Astrocyte (in vitro differentiated cells and primary cell): ENCODE measurements at regions not wholly inside any gene's neighbourhood (a gene's known extent, or its start where the extent isn't known, plus 50 kb on each side); places are given as distances from the start of the nearest gene placed in this dataset.

Source experiments
- DNase-seq: peaks from one replicate; pipeline ENCODE4 v3.0.0-alpha.2; 2010; ENCODE audit warnings: low read depth
- FAIRE-seq: peaks from 2 replicates; lab custom pipeline; 2011; peaks lifted over from hg19 to GRCh38; lab: Jason Lieb, UNC
- H2AFZ ChIP-seq: 2 replicates; pipeline ENCODE4 v1.6.0; 2012; ENCODE audit warnings: low read depth, low read length, inconsistent platforms
- H3K27ac ChIP-seq: 2 replicates; pipeline ENCODE4 v1.5.1; 2011; ENCODE audit warnings: low read depth, low read length, inconsistent platforms
- H3K27me3 ChIP-seq: 2 replicates; pipeline ENCODE4 v1.6.0; 2011; ENCODE audit warnings: low read length, inconsistent platforms; ENCODE audit not compliant: insufficient read depth
- H3K36me3 ChIP-seq: 2 replicates; pipeline ENCODE4 v1.5.1; 2011; ENCODE audit warnings: low read length, inconsistent platforms; ENCODE audit not compliant: insufficient read depth
- H3K4me1 ChIP-seq: 2 replicates; pipeline ENCODE4 v1.5.1; 2011; ENCODE audit warnings: low read length, inconsistent platforms; ENCODE audit not compliant: insufficient read depth
- H3K4me2 ChIP-seq: 2 replicates; pipeline ENCODE4 v1.6.0; 2012; ENCODE audit warnings: low read length, inconsistent platforms
- H3K4me3 ChIP-seq: 2 replicates; pipeline ENCODE4 v1.5.1; 2011; ENCODE audit warnings: low read depth, mild to moderate bottlenecking, low read length, inconsistent platforms; ENCODE audit not compliant: insufficient read depth
- H3K79me2 ChIP-seq: 2 replicates; pipeline ENCODE4 v1.6.0; 2012; ENCODE audit warnings: mild to moderate bottlenecking, low read length, inconsistent platforms; ENCODE audit not compliant: insufficient read depth
- H3K9ac ChIP-seq: 2 replicates; pipeline ENCODE4 v1.6.0; 2012; ENCODE audit warnings: mild to moderate bottlenecking, low read length, inconsistent platforms
- H3K9me3 ChIP-seq: 2 replicates; pipeline ENCODE4 v1.5.1; 2012; ENCODE audit warnings: low read depth, mild to moderate bottlenecking, low read length, inconsistent platforms; ENCODE audit not compliant: insufficient read depth
- H4K20me1 ChIP-seq: 2 replicates; pipeline ENCODE4 v1.6.0; 2012; ENCODE audit warnings: low read length, inconsistent platforms; ENCODE audit not compliant: insufficient read depth
- H3K27ac Mint-ChIP-seq: one replicate; pipeline ENCODE4 v1.8.0; 2021; ENCODE audit warnings: mild to moderate bottlenecking, mixed read lengths; ENCODE audit not compliant: unreplicated experiment
- H3K27me3 Mint-ChIP-seq: one replicate; pipeline ENCODE4 v1.8.0; 2021; ENCODE audit warnings: low read depth, mixed read lengths; ENCODE audit not compliant: unreplicated experiment
- H3K36me3 Mint-ChIP-seq: one replicate; pipeline ENCODE4 v1.8.0; 2021; ENCODE audit warnings: low read depth, mixed read lengths; ENCODE audit not compliant: unreplicated experiment
- H3K4me1 Mint-ChIP-seq: one replicate; pipeline ENCODE4 v1.8.0; 2021; ENCODE audit warnings: low read depth, mixed read lengths; ENCODE audit not compliant: unreplicated experiment
- H3K4me3 Mint-ChIP-seq: one replicate; pipeline ENCODE4 v1.8.0; 2021; ENCODE audit warnings: mild to moderate bottlenecking, moderate library complexity, mixed read lengths; ENCODE audit not compliant: unreplicated experiment
- H3K9me3 Mint-ChIP-seq: one replicate; pipeline ENCODE4 v1.8.0; 2021; ENCODE audit warnings: mild to moderate bottlenecking, mixed read lengths; ENCODE audit not compliant: unreplicated experiment
- EZH2 ChIP-seq: IDR thresholded peaks from 2 replicates; pipeline ENCODE4 v1.6.1; 2012; ENCODE audit warnings: mild to moderate bottlenecking, low read length, inconsistent platforms; ENCODE audit not compliant: insufficient read depth
- TF ChIP-seq, protein P1 (sequence below): IDR thresholded peaks from 2 replicates; pipeline ENCODE4 v1.5.1; 2011; ENCODE audit warnings: low read depth, mild to moderate bottlenecking, inconsistent platforms, low read length, moderate library complexity; ENCODE audit not compliant: insufficient read depth

DNA sequence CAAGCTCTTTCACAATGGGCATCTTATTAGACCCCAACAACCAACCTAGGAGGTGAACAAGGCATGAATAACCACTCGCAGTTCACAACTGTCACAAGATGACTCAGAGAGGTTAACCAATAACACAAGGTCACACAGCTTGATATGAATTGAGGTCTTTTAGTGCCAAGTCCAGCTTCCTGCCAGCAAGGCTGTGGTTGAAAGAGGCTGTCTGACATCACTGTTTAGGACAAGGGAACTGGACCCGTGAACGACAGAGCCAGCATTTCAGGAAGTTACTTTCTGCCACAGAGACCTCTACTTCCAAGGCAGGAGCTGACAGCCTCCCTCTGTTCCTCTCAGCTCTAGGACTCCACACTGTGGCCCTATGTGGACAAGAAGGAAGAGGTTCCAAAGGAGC lies 53.4 kb upstream of the ALDH1B1 start:
- H3K27ac ChIP-seq, result no peak overlapping the region
- H3K4me2 ChIP-seq, result peak overlapping the region; percentile 61
- H3K9ac ChIP-seq, result no peak overlapping the region
- H3K79me2 ChIP-seq, result no peaks in the 10 kb centered on the region
- H4K20me1 ChIP-seq, result no peaks in the 10 kb centered on the region
- no peaks in the 10 kb centered on the region for H3K36me3 ChIP-seq
- peaks cover 57% of the 10 kb centered on the region for H3K27me3 ChIP-seq
- peaks cover 13% of the 10 kb centered on the region for H3K4me1 ChIP-seq
- H2AFZ ChIP-seq, result peak overlapping the region; percentile 5
- Mint-ChIP-seq H3K27ac (peak overlapping the region; percentile 59), H3K36me3 (peaks cover 3% of the 10 kb centered on the region), H3K4me1 (peaks cover 10% of the 10 kb centered on the region), H3K4me3 (no peak overlapping the region), H3K27me3 (peaks cover 31% of the 10 kb centered on the region), H3K9me3 (peaks cover 19% of the 10 kb centered on the region)
- TF ChIP-seq EZH2, result no peak
- TF ChIP-seq, protein P1, sequence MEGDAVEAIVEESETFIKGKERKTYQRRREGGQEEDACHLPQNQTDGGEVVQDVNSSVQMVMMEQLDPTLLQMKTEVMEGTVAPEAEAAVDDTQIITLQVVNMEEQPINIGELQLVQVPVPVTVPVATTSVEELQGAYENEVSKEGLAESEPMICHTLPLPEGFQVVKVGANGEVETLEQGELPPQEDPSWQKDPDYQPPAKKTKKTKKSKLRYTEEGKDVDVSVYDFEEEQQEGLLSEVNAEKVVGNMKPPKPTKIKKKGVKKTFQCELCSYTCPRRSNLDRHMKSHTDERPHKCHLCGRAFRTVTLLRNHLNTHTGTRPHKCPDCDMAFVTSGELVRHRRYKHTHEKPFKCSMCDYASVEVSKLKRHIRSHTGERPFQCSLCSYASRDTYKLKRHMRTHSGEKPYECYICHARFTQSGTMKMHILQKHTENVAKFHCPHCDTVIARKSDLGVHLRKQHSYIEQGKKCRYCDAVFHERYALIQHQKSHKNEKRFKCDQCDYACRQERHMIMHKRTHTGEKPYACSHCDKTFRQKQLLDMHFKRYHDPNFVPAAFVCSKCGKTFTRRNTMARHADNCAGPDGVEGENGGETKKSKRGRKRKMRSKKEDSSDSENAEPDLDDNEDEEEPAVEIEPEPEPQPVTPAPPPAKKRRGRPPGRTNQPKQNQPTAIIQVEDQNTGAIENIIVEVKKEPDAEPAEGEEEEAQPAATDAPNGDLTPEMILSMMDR, result no peak
- FAIRE-seq (peak; percentile 96), DNase-seq (peak; percentile 76)
- peaks cover 5% of the 10 kb centered on the region for H3K9me3 ChIP-seq
- no peak overlapping the region for H3K4me3 ChIP-seq

DNA sequence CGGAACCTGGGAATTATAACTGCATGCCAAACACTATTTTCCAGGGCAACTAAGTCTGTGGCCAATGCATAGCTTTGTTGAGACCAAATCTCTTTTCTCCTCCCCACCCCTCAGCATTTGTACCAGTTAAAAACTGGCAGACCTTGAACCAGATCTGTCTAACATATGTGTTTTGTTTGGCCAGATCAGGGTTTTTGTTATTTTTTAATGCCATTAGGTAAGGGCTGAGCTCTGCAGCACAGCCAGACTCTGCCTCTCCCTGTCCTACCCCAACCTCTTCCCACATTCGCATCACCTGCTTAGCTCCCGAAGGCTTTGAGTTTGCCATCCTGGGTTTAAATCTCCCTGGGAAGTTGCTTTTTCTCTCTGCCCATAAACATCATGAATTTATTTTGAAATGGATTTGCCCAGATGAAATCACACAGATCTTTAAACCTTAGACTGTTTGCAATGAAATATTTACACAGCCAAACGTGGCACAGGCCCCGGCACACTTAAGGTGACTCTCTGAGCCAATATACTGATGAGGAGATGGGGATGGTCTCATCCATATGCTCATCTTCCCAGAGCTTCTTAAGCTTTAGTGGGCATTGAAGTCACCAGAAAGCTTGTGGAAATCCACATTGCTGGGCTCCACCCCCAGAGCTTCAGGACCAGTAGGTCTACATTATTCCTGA lies 54.0 kb upstream of the ALDH1B1 start:
- H3K4me2 ChIP-seq, result peak overlapping the region; percentile 61
- no peak overlapping the region for H3K27ac ChIP-seq
- DNase-seq (no peak), FAIRE-seq (no peak)
- H3K4me3 ChIP-seq, result no peak overlapping the region
- H3K9me3 ChIP-seq, result peaks cover 5% of the 10 kb centered on the region
- H2AFZ ChIP-seq, result no peak overlapping the region
- Mint-ChIP-seq H3K9me3 (peaks cover 19% of the 10 kb centered on the region), H3K27me3 (peaks cover 29% of the 10 kb centered on the region), H3K4me3 (no peak overlapping the region), H3K36me3 (peaks cover 3% of the 10 kb centered on the region), H3K27ac (no peak overlapping the region), H3K4me1 (peaks cover 10% of the 10 kb centered on the region)
- peaks cover 51% of the 10 kb centered on the region for H3K27me3 ChIP-seq
- H3K79me2 ChIP-seq, result no peaks in the 10 kb centered on the region
- no peaks in the 10 kb centered on the region for H3K36me3 ChIP-seq
- TF ChIP-seq, protein P1, result no peak
- TF ChIP-seq EZH2, result no peak
- peaks cover 13% of the 10 kb centered on the region for H3K4me1 ChIP-seq
- H3K9ac ChIP-seq, result no peak overlapping the region
- H4K20me1 ChIP-seq, result no peaks in the 10 kb centered on the region

DNA sequence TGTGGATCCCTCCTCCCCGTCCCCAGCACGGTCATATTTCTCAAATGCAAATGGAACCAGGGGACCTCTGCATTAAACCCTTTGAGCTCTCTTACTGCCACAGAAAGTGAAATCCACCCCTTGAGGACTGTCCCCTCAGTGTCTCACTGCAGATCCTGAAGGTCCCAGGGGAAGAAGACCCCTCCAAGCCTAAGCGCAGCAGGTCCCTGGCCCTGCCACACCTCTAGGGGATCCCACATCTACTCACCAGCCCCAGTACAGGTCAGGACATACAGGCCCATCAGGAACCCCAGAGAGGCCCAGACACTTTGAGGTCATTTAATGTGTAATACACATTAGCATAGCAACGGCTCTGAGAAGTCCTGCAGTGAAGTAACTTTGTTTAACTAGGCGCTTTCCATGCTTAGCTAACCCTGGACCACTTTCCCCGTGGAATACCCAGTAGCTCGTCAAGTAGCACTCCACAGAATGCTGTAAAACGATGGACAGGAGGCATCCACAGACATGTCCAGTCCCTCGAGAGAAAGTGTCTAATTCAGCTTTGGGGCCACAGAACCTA lies 54.7 kb upstream of the ALDH1B1 start:
- no peak overlapping the region for H3K27ac ChIP-seq
- H3K79me2 ChIP-seq, result no peaks in the 10 kb centered on the region
- H3K36me3 ChIP-seq, result no peaks in the 10 kb centered on the region
- peaks cover 12% of the 10 kb centered on the region for H3K4me1 Mint-ChIP-seq
- H3K27me3 Mint-ChIP-seq, result peaks cover 23% of the 10 kb centered on the region
- H3K27ac Mint-ChIP-seq, result peak overlapping the region; percentile 41
- no peak overlapping the region for H3K4me3 ChIP-seq
- H3K36me3 Mint-ChIP-seq, result peaks cover 3% of the 10 kb centered on the region
- no peak overlapping the region for H3K9ac ChIP-seq
- DNase-seq, result no peak
- no peak overlapping the region for H3K4me3 Mint-ChIP-seq
- no peak overlapping the region for H2AFZ ChIP-seq
- TF ChIP-seq, protein P1, result no peak
- no peak for TF ChIP-seq EZH2
- peaks cover 5% of the 10 kb centered on the region for H3K9me3 ChIP-seq
- H4K20me1 ChIP-seq, result no peaks in the 10 kb centered on the region
- no peak for FAIRE-seq
- peaks cover 13% of the 10 kb centered on the region for H3K4me1 ChIP-seq
- peaks cover 47% of the 10 kb centered on the region for H3K27me3 ChIP-seq
- no peak overlapping the region for H3K4me2 ChIP-seq
- H3K9me3 Mint-ChIP-seq, result peaks cover 18% of the 10 kb centered on the region
